ENCODE measurements at regions not wholly inside any gene's neighbourhood (a gene's known extent, or its start where the extent isn't known, plus 50 kb on each side); places are given as distances from the start of the nearest gene placed in this dataset.
"Not testable (repeated sequence)": the region's sequence is repeated elsewhere in the genome, so short reads cannot be mapped to it uniquely, and the experiment has no call there.

DNA sequence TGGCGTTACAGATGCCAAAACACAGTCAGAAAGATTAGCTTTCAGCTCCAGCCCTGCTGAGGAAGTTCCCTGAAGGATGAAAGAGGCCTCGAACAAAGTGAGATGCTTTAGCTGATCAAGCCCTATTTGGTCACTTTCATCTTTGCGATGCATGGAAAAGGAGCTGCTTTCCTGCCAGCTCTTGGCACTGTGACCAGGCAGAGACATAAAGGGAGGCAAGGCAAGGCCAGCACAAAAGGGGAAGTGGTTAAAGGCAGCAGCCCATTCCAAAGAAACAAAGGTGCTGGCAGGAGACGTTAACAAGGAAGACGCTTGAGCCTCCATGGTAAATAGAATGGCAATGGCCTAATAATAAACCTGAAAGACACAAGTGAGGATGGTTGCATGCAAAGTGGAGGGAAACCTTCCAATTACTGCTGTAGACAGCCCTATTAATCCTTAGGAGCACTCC lies 617.1 kb upstream of the INTU start (continued):
- TF ChIP-seq, protein P1, sequence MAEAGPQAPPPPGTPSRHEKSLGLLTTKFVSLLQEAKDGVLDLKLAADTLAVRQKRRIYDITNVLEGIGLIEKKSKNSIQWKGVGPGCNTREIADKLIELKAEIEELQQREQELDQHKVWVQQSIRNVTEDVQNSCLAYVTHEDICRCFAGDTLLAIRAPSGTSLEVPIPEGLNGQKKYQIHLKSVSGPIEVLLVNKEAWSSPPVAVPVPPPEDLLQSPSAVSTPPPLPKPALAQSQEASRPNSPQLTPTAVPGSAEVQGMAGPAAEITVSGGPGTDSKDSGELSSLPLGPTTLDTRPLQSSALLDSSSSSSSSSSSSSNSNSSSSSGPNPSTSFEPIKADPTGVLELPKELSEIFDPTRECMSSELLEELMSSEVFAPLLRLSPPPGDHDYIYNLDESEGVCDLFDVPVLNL (CRISPR knock-in tag; IDR thresholded peaks at IDR 0.05; ENCODE audit: borderline replicate concordance, low read depth) = no peak
- TF ChIP-seq, protein P2, sequence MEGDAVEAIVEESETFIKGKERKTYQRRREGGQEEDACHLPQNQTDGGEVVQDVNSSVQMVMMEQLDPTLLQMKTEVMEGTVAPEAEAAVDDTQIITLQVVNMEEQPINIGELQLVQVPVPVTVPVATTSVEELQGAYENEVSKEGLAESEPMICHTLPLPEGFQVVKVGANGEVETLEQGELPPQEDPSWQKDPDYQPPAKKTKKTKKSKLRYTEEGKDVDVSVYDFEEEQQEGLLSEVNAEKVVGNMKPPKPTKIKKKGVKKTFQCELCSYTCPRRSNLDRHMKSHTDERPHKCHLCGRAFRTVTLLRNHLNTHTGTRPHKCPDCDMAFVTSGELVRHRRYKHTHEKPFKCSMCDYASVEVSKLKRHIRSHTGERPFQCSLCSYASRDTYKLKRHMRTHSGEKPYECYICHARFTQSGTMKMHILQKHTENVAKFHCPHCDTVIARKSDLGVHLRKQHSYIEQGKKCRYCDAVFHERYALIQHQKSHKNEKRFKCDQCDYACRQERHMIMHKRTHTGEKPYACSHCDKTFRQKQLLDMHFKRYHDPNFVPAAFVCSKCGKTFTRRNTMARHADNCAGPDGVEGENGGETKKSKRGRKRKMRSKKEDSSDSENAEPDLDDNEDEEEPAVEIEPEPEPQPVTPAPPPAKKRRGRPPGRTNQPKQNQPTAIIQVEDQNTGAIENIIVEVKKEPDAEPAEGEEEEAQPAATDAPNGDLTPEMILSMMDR (IDR thresholded peaks at IDR 0.05) = no peak
- TF ChIP-seq, protein P3, sequence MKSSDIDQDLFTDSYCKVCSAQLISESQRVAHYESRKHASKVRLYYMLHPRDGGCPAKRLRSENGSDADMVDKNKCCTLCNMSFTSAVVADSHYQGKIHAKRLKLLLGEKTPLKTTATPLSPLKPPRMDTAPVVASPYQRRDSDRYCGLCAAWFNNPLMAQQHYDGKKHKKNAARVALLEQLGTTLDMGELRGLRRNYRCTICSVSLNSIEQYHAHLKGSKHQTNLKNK (CRISPR knock-in tag; IDR thresholded peaks at IDR 0.05) = no peak
- TF ChIP-seq, protein P4, sequence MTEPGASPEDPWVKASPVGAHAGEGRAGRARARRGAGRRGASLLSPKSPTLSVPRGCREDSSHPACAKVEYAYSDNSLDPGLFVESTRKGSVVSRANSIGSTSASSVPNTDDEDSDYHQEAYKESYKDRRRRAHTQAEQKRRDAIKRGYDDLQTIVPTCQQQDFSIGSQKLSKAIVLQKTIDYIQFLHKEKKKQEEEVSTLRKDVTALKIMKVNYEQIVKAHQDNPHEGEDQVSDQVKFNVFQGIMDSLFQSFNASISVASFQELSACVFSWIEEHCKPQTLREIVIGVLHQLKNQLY (CRISPR knock-in tag; IDR thresholded peaks at IDR 0.05) = no peak
- TF ChIP-seq, protein P5, sequence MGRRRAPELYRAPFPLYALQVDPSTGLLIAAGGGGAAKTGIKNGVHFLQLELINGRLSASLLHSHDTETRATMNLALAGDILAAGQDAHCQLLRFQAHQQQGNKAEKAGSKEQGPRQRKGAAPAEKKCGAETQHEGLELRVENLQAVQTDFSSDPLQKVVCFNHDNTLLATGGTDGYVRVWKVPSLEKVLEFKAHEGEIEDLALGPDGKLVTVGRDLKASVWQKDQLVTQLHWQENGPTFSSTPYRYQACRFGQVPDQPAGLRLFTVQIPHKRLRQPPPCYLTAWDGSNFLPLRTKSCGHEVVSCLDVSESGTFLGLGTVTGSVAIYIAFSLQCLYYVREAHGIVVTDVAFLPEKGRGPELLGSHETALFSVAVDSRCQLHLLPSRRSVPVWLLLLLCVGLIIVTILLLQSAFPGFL (CRISPR knock-in tag; IDR thresholded peaks at IDR 0.05; ENCODE audit: borderline replicate concordance) = no peak

DNA sequence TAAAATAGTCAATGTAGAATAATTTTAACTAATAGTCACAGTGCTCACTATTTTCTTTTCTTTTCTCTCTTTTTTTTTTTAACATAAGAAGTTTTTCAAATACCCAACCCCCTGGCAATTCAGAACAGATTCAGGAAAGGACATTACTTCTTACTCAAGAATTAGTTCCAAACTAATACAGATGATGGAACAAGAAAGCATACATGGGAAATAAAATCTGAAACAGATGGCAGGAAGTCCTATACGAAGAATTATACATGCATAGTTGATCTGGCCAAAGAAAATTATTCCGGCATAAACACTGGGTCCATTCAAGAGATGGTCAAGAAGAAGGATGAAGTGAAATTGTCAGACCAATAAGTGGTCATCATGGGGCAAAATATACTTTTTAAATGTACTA lies 614.4 kb upstream of the INTU start:
- TF ChIP-seq MYBL2 (CRISPR knock-in tag; IDR thresholded peaks at IDR 0.05) = no peak
- TF ChIP-seq ZNF232 (CRISPR knock-in tag; IDR thresholded peaks at IDR 0.05) = no peak
- TF ChIP-seq ATF1 (CRISPR knock-in tag; IDR thresholded peaks at IDR 0.05) = no peak
- no peak for TF ChIP-seq SP1 (CRISPR knock-in tag; conservative IDR thresholded peaks at IDR 0.05)
- TF ChIP-seq, protein P3 (CRISPR knock-in tag; IDR thresholded peaks at IDR 0.05) = no peak
- TF ChIP-seq TCF7 (CRISPR knock-in tag; IDR thresholded peaks at IDR 0.05; ENCODE audit: low read depth) = no peak
- TF ChIP-seq ZBTB21 (CRISPR knock-in tag; IDR thresholded peaks at IDR 0.05; ENCODE audit: borderline replicate concordance) = no peak
- TF ChIP-seq, protein P6, sequence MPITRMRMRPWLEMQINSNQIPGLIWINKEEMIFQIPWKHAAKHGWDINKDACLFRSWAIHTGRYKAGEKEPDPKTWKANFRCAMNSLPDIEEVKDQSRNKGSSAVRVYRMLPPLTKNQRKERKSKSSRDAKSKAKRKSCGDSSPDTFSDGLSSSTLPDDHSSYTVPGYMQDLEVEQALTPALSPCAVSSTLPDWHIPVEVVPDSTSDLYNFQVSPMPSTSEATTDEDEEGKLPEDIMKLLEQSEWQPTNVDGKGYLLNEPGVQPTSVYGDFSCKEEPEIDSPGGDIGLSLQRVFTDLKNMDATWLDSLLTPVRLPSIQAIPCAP (CRISPR knock-in tag; IDR thresholded peaks at IDR 0.05) = no peak
- TF ChIP-seq, protein P7, sequence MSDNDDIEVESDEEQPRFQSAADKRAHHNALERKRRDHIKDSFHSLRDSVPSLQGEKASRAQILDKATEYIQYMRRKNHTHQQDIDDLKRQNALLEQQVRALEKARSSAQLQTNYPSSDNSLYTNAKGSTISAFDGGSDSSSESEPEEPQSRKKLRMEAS (CRISPR knock-in tag; IDR thresholded peaks at IDR 0.05) = no peak
- TF ChIP-seq KAT7 (CRISPR knock-in tag; IDR thresholded peaks at IDR 0.05; ENCODE audit: borderline replicate concordance) = no peak
- TF ChIP-seq GABPB1 (CRISPR knock-in tag; IDR thresholded peaks at IDR 0.05) = no peak
- CTCF ChIA-PET = no interaction called here
- H3K4me1 Mint-ChIP-seq = peaks cover 14% of the 10 kb centered on the region

DNA sequence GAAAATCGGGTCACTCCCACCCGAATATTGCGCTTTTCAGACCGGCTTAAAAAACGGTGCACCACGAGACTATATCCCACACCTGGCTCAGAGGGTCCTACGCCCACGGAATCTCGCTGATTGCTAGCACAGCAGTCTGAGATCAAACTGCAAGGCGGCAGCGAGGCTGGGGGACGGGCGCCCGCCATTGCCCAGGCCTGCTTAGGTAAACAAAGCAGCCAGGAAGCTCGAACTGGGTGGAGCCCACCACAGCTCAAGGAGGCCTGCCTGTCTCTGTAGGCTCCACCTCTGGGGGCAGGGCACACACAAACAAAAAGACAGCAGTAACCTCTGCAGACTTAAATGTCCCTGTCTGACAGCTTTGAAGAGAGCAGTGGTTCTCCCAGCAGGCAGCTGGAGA lies 611.9 kb upstream of the INTU start:
- ATAC-seq; H3K4me3 Mint-ChIP-seq; H3K9me3 Mint-ChIP-seq; H3K27me3 Mint-ChIP-seq (ENCODE audit: low read depth); CTCF ChIA-PET; H3K36me3 Mint-ChIP-seq; POLR2A ChIA-PET; DNase-seq (ENCODE audit: low spot score); H3K27ac Mint-ChIP-seq; H3K4me1 Mint-ChIP-seq: not testable (repeated sequence)

More for the DNA sequence above, 614.4 kb upstream of the INTU start:
- Mint-ChIP-seq H3K27me3 (ENCODE audit: low read depth) (no peaks in the 10 kb centered on the region), H3K4me3 (no peak overlapping the region), H3K27ac (no peak overlapping the region), H3K9me3 (no peaks in the 10 kb centered on the region), H3K36me3 (peaks cover 5% of the 10 kb centered on the region)
- DNase-seq (ENCODE audit: low spot score) = no peak
- POLR2A ChIA-PET = no interaction called here
- ATAC-seq = no peak
